ENCODE measurements at regions not wholly inside any gene's neighbourhood (a gene's known extent, or its start where the extent isn't known, plus 50 kb on each side); places are given as distances from the start of the nearest gene placed in this dataset.

- no peak for DNase-seq (ENCODE audit: low read depth, low spot score)
Measured at GRCh38 chr4:108331905-108332632, 163.3 kb upstream of the LEF1 start.

- no peak for DNase-seq (ENCODE audit: low read depth, low spot score)
Measured at GRCh38 chr4:108328383-108328732, 159.6 kb upstream of the LEF1 start.

GRCh38 chr4:108327642-108328382 is 159.1 kb upstream of the LEF1 start:
- no peak for DNase-seq (ENCODE audit: low read depth, low spot score)

GRCh38 chr4:108325561-108325960 is 156.8 kb upstream of the LEF1 start:
- DNase-seq (ENCODE audit: low read depth, low spot score), result no peak

- DNase-seq (ENCODE audit: low read depth, low spot score), result no peak
Measured at GRCh38 chr4:108324450-108324849, 155.7 kb upstream of the LEF1 start.

GRCh38 chr4:108322497-108322896 is 153.8 kb upstream of the LEF1 start:
- no peak for DNase-seq (ENCODE audit: low read depth, low spot score)

- no peak for DNase-seq (ENCODE audit: low read depth, low spot score)
Measured at GRCh38 chr4:108320061-108320460, 151.3 kb upstream of the LEF1 start.

- no peak for DNase-seq (ENCODE audit: low read depth, low spot score)
Measured at GRCh38 chr4:108317377-108317776, 148.6 kb upstream of the LEF1 start.

- no peak for DNase-seq (ENCODE audit: low read depth, low spot score)
Measured at GRCh38 chr4:108315694-108316093, 147.0 kb upstream of the LEF1 start.

- DNase-seq (ENCODE audit: low read depth, low spot score), result no peak
Measured at GRCh38 chr4:108314900-108315589, 146.3 kb upstream of the LEF1 start.

- no peak for DNase-seq (ENCODE audit: low read depth, low spot score)
Measured at GRCh38 chr4:108313546-108314339, 145.0 kb upstream of the LEF1 start.

- no peak for DNase-seq (ENCODE audit: low read depth, low spot score)
Measured at GRCh38 chr4:108311313-108311712, 142.6 kb upstream of the LEF1 start.

- no peak for DNase-seq (ENCODE audit: low read depth, low spot score)
Measured at GRCh38 chr4:108303488-108304177, 134.9 kb upstream of the LEF1 start.

- DNase-seq (ENCODE audit: low read depth, low spot score), result no peak
Measured at GRCh38 chr4:108301545-108302251, 133.0 kb upstream of the LEF1 start.

GRCh38 chr4:108297605-108298004 is 128.9 kb upstream of the LEF1 start:
- DNase-seq (ENCODE audit: low read depth, low spot score), result no peak

GRCh38 chr4:108292229-108292628 is 123.5 kb upstream of the LEF1 start:
- no peak for DNase-seq (ENCODE audit: low read depth, low spot score)

- no peak for DNase-seq (ENCODE audit: low read depth, low spot score)
Measured at GRCh38 chr4:108291137-108291536, 122.4 kb upstream of the LEF1 start.

- no peak for DNase-seq (ENCODE audit: low read depth, low spot score)
Measured at GRCh38 chr4:108287834-108288413, 119.2 kb upstream of the LEF1 start.

- DNase-seq (ENCODE audit: low read depth, low spot score), result no peak
Measured at GRCh38 chr4:108280072-108280471, 111.3 kb upstream of the LEF1 start.

GRCh38 chr4:108276690-108277089 is 108.0 kb upstream of the LEF1 start:
- no peak for DNase-seq (ENCODE audit: low read depth, low spot score)

Measured in brain pericyte (primary cell).